HEK293T (cell line): ENCODE measurements at regions not wholly inside any gene's neighbourhood (a gene's known extent, or its start where the extent isn't known, plus 50 kb on each side); places are given as distances from the start of the nearest gene placed in this dataset.

Experiments used
- CTCF ChIA-PET: fragments of 350-600 bp; formaldehyde crosslinking; extraction: SDS; loops from one replicate; lab custom pipeline; 2021; ENCODE audit warnings: antibody characterized with exemption, inconsistent platforms; lab: Yijun Ruan, JAX
- POLR2A ChIA-PET: fragments of 350-600 bp; formaldehyde crosslinking; extraction: SDS; loops from one replicate; lab custom pipeline; 2020; ENCODE audit warnings: antibody characterized with exemption, inconsistent platforms; lab: Yijun Ruan, JAX
- DNase-seq: peaks from one replicate; pipeline ENCODE4 v3.0.0; 2012; ENCODE audit warnings: mixed read lengths; ENCODE audit errors: extremely low spot score
- ARNT ChIP-seq: fragments of 450-650 bp; IDR thresholded peaks from 2 replicates; pipeline ENCODE4 v1.6.1; 2017; ENCODE audit warnings: mild to moderate bottlenecking
- BHLHE40 ChIP-seq: fragments of 450-650 bp; IDR thresholded peaks from 2 replicates; pipeline ENCODE4 v1.6.1; 2016; ENCODE audit warnings: mild to moderate bottlenecking, moderate library complexity, borderline replicate concordance
- CTBP1 ChIP-seq: fragments of 450-650 bp; IDR thresholded peaks from 2 replicates; pipeline ENCODE4 v1.6.1; 2016; ENCODE audit warnings: borderline replicate concordance
- ELF4 ChIP-seq: fragments of 450-650 bp; IDR thresholded peaks from 2 replicates; pipeline ENCODE4 v1.6.1; 2017; ENCODE audit warnings: antibody characterized with exemption
- FOXA1 ChIP-seq: fragments of 450-650 bp; IDR thresholded peaks from 2 replicates; pipeline ENCODE4 v1.6.1; 2016; ENCODE audit warnings: mild to moderate bottlenecking
- FOXK2 ChIP-seq: fragments of 450-650 bp; IDR thresholded peaks from 2 replicates; pipeline ENCODE4 v1.6.1; 2016; ENCODE audit warnings: mild to moderate bottlenecking
- FOXM1 ChIP-seq: fragments of 450-650 bp; IDR thresholded peaks from 2 replicates; pipeline ENCODE4 v1.6.1; 2017; ENCODE audit warnings: mild to moderate bottlenecking, borderline replicate concordance
- HDGF ChIP-seq: fragments of 450-650 bp; IDR thresholded peaks from 2 replicates; pipeline ENCODE4 v1.6.1; 2017; ENCODE audit warnings: antibody characterized with exemption, borderline replicate concordance
- L3MBTL2 ChIP-seq: fragments of 450-650 bp; conservative IDR thresholded peaks from 2 replicates; pipeline ENCODE4 v1.6.1; 2016; ENCODE audit warnings: mild to moderate bottlenecking
- LEF1 ChIP-seq: fragments of 450-650 bp; IDR thresholded peaks from 2 replicates; pipeline ENCODE4 v1.6.1; 2017; ENCODE audit warnings: mild to moderate bottlenecking, borderline replicate concordance
- NFRKB ChIP-seq: fragments of 450-650 bp; IDR thresholded peaks from 2 replicates; pipeline ENCODE4 v1.6.1; 2016; ENCODE audit warnings: mild to moderate bottlenecking, moderate library complexity
- SP1 ChIP-seq: fragments of 450-650 bp; IDR thresholded peaks from 2 replicates; pipeline ENCODE4 v1.6.1; 2017
- SUZ12 ChIP-seq: fragments of 450-650 bp; IDR thresholded peaks from 2 replicates; pipeline ENCODE4 v1.6.1; 2016; ENCODE audit warnings: mild to moderate bottlenecking
- TARDBP ChIP-seq: fragments of 450-650 bp; IDR thresholded peaks from 2 replicates; pipeline ENCODE4 v1.6.1; 2016
- ZNF384 ChIP-seq: fragments of 450-650 bp; IDR thresholded peaks from 2 replicates; pipeline ENCODE4 v1.6.1; 2016
- TF ChIP-seq, protein P1 (sequence below): fragments of 450-650 bp; IDR thresholded peaks from 2 replicates; pipeline ENCODE4 v1.6.1; 2016

DNA sequence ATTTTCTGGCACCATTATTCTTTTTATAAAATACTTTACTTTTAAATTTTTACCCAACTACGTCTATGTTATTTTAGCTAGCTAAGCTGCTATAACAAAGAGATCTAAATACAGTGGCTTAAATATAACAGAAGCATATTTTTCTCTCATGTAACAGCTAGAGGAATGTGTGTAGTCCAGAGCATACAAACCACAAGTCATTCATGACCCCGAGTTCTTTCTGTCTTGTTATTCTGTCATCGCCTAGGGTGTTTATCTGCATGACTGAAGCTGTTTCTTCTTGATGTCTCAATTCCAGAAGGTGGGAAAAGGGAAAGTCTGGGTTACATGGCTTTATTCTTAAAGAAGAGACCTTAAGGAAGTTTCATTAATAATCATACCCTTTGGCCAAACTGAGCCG, 136.9 kb upstream of the RFX3 start:
- CTCF ChIA-PET = no interaction called here
- POLR2A ChIA-PET = no interaction called here
- TF ChIP-seq NFRKB = no peak
- no peak for DNase-seq

DNA sequence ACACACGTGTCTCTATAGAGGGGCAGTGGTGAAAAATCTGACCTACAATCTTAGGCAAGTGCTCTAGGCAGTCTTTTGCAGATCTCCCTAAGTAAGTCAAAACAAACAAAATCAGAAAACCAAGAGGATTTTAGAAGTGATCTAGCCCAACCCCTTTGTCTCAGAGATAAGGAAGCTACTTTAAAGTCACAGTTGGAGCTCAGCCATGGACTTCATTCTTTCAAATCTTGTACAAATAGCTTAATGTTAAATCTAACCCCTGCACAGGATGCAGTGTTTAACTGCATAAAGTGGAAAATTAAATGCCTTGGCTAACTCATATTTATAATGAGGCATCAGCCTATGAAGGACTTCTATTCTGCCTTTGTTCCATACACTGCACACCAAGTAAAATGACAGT, 135.1 kb upstream of the RFX3 start:
- CTCF ChIA-PET = no interaction called here
- no peak for DNase-seq
- TF ChIP-seq L3MBTL2 = no peak
- no peak for TF ChIP-seq NFRKB
- no peak for TF ChIP-seq TARDBP
- TF ChIP-seq CTBP1 = no peak
- TF ChIP-seq ZNF384 = no peak
- no peak for TF ChIP-seq BHLHE40
- no peak for TF ChIP-seq ARNT
- TF ChIP-seq FOXK2 = no peak
- TF ChIP-seq FOXA1 = no peak
- TF ChIP-seq ELF4 = no peak
- TF ChIP-seq, protein P1, sequence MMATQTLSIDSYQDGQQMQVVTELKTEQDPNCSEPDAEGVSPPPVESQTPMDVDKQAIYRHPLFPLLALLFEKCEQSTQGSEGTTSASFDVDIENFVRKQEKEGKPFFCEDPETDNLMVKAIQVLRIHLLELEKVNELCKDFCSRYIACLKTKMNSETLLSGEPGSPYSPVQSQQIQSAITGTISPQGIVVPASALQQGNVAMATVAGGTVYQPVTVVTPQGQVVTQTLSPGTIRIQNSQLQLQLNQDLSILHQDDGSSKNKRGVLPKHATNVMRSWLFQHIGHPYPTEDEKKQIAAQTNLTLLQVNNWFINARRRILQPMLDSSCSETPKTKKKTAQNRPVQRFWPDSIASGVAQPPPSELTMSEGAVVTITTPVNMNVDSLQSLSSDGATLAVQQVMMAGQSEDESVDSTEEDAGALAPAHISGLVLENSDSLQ = no peak
- TF ChIP-seq SP1 = no peak
- TF ChIP-seq HDGF = no peak
- no peak for TF ChIP-seq LEF1
- no peak for TF ChIP-seq FOXM1
- POLR2A ChIA-PET = no interaction called here

DNA sequence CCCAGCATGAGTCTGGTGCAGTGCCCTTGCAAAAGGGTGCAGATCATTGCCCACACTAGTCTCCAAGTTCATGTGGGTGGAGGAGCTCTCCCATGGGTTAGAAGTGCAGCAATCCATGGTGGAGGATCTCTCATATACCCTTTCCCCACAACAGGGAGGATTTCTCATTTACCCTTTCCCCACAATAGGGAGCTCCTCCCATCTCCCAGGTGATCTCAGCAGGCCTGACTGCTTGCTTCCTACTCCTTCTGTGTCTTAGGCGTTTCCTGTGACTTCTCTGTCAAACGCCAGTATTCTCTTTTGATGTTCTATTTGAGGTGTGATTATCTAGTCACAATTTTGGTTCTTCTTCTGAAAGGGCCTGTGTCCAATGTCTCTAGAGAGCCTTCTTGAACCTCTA, 133.8 kb upstream of the RFX3 start:
- no peak for TF ChIP-seq BHLHE40
- TF ChIP-seq L3MBTL2 = no peak
- TF ChIP-seq NFRKB = no peak
- TF ChIP-seq SP1 = no peak
- no peak for TF ChIP-seq TARDBP
- TF ChIP-seq ARNT = no peak
- TF ChIP-seq, protein P1 = no peak
- TF ChIP-seq ZNF384 = no peak
- TF ChIP-seq SUZ12 = no peak
- no peak for TF ChIP-seq FOXA1
- no peak for TF ChIP-seq HDGF
- TF ChIP-seq LEF1 = no peak
- no peak for TF ChIP-seq CTBP1
- TF ChIP-seq FOXK2 = no peak
- no peak for TF ChIP-seq FOXM1
- no peak for DNase-seq
- ChIA-PET CTCF (no interaction called here), POLR2A (no interaction called here)

DNA sequence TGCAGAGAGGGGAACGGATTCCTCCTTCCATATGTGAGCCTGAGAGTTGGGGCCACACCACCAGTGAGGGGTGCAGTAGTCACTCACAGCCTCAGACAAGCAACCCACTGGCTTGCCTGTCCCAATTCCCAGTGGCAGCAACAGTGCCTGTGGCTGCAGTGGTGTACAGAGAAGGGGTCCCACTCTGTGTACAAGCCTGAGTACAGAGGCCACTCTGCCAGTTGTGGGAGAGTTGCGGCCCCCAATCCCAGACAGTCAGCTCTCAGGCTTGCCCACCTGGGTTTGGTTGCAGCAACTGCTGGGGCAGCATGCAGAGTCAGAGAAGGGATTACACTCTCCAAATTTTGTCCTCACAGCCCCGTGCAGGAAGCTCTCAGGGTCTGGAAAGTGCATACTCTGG, 133.2 kb upstream of the RFX3 start:
- ChIA-PET CTCF (no interaction called here), POLR2A (no interaction called here)

DNA sequence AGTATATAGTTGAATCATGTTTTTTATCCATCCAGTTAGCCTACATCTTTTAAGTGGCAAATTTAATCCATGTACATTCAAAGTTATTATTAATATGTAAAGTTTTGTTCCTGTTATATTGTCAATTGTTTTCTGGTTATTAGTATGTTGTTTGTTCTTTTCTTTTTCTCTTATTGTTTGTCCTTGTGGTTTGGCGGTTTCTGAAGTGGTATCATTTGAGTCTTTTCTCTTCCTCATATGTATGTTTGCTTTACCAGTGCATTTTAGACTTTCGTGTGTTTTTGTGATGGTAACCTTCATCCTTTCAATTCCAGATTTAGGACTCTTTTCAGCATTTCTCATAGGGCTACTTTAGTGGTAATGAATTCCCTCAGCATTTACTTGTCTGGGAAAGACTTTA, 130.4 kb upstream of the RFX3 start:
- no peak for DNase-seq
- no peak for TF ChIP-seq FOXM1
- TF ChIP-seq SP1 = no peak
- no peak for TF ChIP-seq CTBP1
- TF ChIP-seq ELF4 = no peak
- no peak for TF ChIP-seq SUZ12
- no peak for TF ChIP-seq HDGF
- TF ChIP-seq ARNT = no peak
- no peak for TF ChIP-seq ZNF384
- TF ChIP-seq FOXK2 = no peak
- TF ChIP-seq, protein P1 = no peak
- no peak for TF ChIP-seq L3MBTL2
- no peak for TF ChIP-seq NFRKB
- no peak for TF ChIP-seq FOXA1
- no peak for TF ChIP-seq BHLHE40

More for the DNA sequence above, 133.2 kb upstream of the RFX3 start:
- DNase-seq = no peak
- TF ChIP-seq SP1 = no peak
- TF ChIP-seq, protein P1 = no peak
- TF ChIP-seq ZNF384 = no peak
- TF ChIP-seq FOXK2 = no peak
- no peak for TF ChIP-seq BHLHE40
- no peak for TF ChIP-seq L3MBTL2
- no peak for TF ChIP-seq FOXM1
- no peak for TF ChIP-seq ELF4

DNA sequence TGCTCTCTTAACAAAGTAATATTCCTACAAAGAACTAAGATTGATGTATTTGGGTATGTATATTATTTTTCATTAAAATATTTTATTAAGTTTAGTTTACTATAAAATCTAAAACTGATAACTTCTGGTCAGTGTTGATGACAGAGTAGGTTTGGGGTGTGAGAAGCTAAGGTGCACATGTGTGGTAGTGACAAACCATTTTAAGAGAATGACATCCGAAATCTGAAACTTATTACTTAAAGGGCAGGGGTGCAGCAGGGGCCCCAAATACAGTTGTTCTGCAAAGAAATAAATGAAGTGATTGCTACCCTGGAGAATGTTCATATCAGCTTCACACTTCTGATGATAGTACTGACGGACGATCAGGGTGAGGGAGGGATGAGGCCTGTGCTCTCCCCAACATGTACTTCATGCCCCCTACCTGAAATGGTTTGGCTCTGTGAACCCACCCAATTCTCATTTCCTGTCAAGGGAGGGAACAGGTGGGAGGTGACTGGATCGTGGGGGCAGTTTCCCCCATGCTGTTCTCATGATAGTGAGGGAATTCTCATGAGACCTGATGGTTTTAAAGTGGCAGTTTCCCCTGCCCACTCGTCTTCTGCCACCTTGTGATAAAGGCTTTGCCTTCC, 125.3 kb upstream of the RFX3 start:
- DNase-seq = no peak
- POLR2A ChIA-PET = no interaction called here
- no peak for TF ChIP-seq NFRKB
- no peak for TF ChIP-seq SUZ12
- no peak for TF ChIP-seq FOXK2
- no peak for TF ChIP-seq ELF4
- TF ChIP-seq BHLHE40 = no peak
- TF ChIP-seq ARNT = no peak
- no peak for TF ChIP-seq FOXA1
- TF ChIP-seq ZNF384 = no peak
- TF ChIP-seq TARDBP = no peak
- no peak for TF ChIP-seq L3MBTL2
- no peak for TF ChIP-seq CTBP1
- TF ChIP-seq, protein P1 = no peak
- CTCF ChIA-PET = no interaction called here

More for the DNA sequence above, 130.4 kb upstream of the RFX3 start:
- ChIA-PET POLR2A (no interaction called here), CTCF (no interaction called here)
